ENCODE measurements at regions not wholly inside any gene's neighbourhood (a gene's known extent, or its start where the extent isn't known, plus 50 kb on each side); places are given as distances from the start of the nearest gene placed in this dataset.

- TF ChIP-seq POLR2AphosphoS5 (IDR thresholded peaks at IDR 0.05; ENCODE audit: low read depth, low read length), result no peak
- TF ChIP-seq REST (IDR thresholded peaks at IDR 0.05; ENCODE audit: insufficient read depth in 1 of 2, low read depth in 2 of 2, low read length in 2 of 2), result no peak
- no peak for TF ChIP-seq TAF1 (IDR thresholded peaks at IDR 0.05; ENCODE audit: borderline replicate concordance, insufficient read depth, low read length)
- no peak for TF ChIP-seq SIN3A (IDR thresholded peaks at IDR 0.05; ENCODE audit: borderline replicate concordance, insufficient read depth, low read length)
Observed at GRCh38 chr1:58399176-58399575, 147.3 kb downstream of the OMA1 start.
